Cerebellar cortex (tissue), 1 donor: ENCODE measurements at regions not wholly inside any gene's neighbourhood (a gene's known extent, or its start where the extent isn't known, plus 50 kb on each side); places are given as distances from the start of the nearest gene placed in this dataset.
"Not testable (repeated sequence)": the region's sequence is repeated elsewhere in the genome, so short reads cannot be mapped to it uniquely, and the experiment has no call there.

ENCODE experiments used
- DNase-seq: peaks from one replicate; pipeline ENCODE4 v3.0.0-alpha.2; 2015; ENCODE audit warnings: low spot score

- no peak for DNase-seq
Observed at GRCh38 chr5:12745537-12745936, 841.3 kb upstream of the CTNND2 start.

- DNase-seq, result no peak
Observed at GRCh38 chr5:12743582-12743981, 839.3 kb upstream of the CTNND2 start.

GRCh38 chr5:12730354-12730753 lies 826.1 kb upstream of the CTNND2 start:
- DNase-seq, result no peak

- DNase-seq, result no peak
Observed at GRCh38 chr5:12716664-12717063, 812.4 kb upstream of the CTNND2 start.

- DNase-seq, result no peak
Observed at GRCh38 chr5:12707560-12707959, 803.3 kb upstream of the CTNND2 start.

GRCh38 chr5:12704955-12705354 lies 800.7 kb upstream of the CTNND2 start:
- DNase-seq, result no peak

- DNase-seq, result no peak
Observed at GRCh38 chr5:12703254-12703653, 799.0 kb upstream of the CTNND2 start.

- DNase-seq, result no peak
Observed at GRCh38 chr5:12695651-12696050, 791.4 kb upstream of the CTNND2 start.

GRCh38 chr5:12691330-12691729 lies 787.1 kb upstream of the CTNND2 start:
- no peak for DNase-seq

- DNase-seq, result no peak
Observed at GRCh38 chr5:12690361-12690760, 786.1 kb upstream of the CTNND2 start.

- no peak for DNase-seq
Observed at GRCh38 chr5:12683249-12683648, 779.0 kb upstream of the CTNND2 start.

- no peak for DNase-seq
Observed at GRCh38 chr5:12679731-12680130, 775.5 kb upstream of the CTNND2 start.

GRCh38 chr5:12675959-12676358 lies 771.7 kb upstream of the CTNND2 start:
- no peak for DNase-seq

GRCh38 chr5:12672141-12672540 lies 767.9 kb upstream of the CTNND2 start:
- no peak for DNase-seq

GRCh38 chr5:12669326-12669725 lies 765.1 kb upstream of the CTNND2 start:
- DNase-seq, result no peak

- no peak for DNase-seq
Observed at GRCh38 chr5:12668564-12668963, 764.3 kb upstream of the CTNND2 start.

- not testable (repeated sequence) for DNase-seq
Observed at GRCh38 chr5:12667818-12668217, 763.6 kb upstream of the CTNND2 start.

GRCh38 chr5:12665772-12666171 lies 761.5 kb upstream of the CTNND2 start:
- DNase-seq, result not testable (repeated sequence)

GRCh38 chr5:12662545-12663314 lies 758.5 kb upstream of the CTNND2 start:
- no peak for DNase-seq

- no peak for DNase-seq
Observed at GRCh38 chr5:12661617-12662370, 757.5 kb upstream of the CTNND2 start.

GRCh38 chr5:12660279-12661107 lies 756.2 kb upstream of the CTNND2 start:
- DNase-seq, result not testable (repeated sequence)

- no peak for DNase-seq
Observed at GRCh38 chr5:12659686-12660085, 755.4 kb upstream of the CTNND2 start.
